ENCODE measurements at regions not wholly inside any gene's neighbourhood (a gene's known extent, or its start where the extent isn't known, plus 50 kb on each side); places are given as distances from the start of the nearest gene placed in this dataset.

- no peak for TF ChIP-seq CTCF (IDR thresholded peaks at IDR 0.05)
- Histone ChIP-seq H3K9me3 (no peaks in the 10 kb centered on the region), H3K4me1 (no peaks in the 10 kb centered on the region), H3K27me3 (ENCODE audit: low read depth) (no peaks in the 10 kb centered on the region), H3K36me3 (no peaks in the 10 kb centered on the region), H3K27ac (peak overlapping the region; percentile 38), H3K4me3 (no peak overlapping the region)
- ATAC-seq (peak in 1 of 2 donors; percentile 47), DNase-seq (no peak)
- intact Hi-C loops (cut with DNase I), result no loop called here
Observed at GRCh38 chr7:115410972-115411686, 489.2 kb downstream of the MDFIC start.

GRCh38 chr7:115410434-115410820 is 488.5 kb downstream of the MDFIC start:
- Histone ChIP-seq H3K36me3 (no peaks in the 10 kb centered on the region), H3K4me1 (no peaks in the 10 kb centered on the region), H3K9me3 (no peaks in the 10 kb centered on the region), H3K27me3 (ENCODE audit: low read depth) (no peaks in the 10 kb centered on the region), H3K4me3 (no peak overlapping the region), H3K27ac (peak overlapping the region; percentile 38)
- DNase-seq (no peak), ATAC-seq (no peak)
- TF ChIP-seq CTCF (IDR thresholded peaks at IDR 0.05), result no peak
- intact Hi-C loops (cut with DNase I), result no loop called here

- no peaks in the 10 kb centered on the region for H3K36me3 ChIP-seq
- peak overlapping the region; percentile 38 for H3K27ac ChIP-seq
- intact Hi-C loops (cut with DNase I), result no loop called here
- no peak for TF ChIP-seq CTCF (IDR thresholded peaks at IDR 0.05)
- H3K4me3 ChIP-seq, result no peak overlapping the region
- H3K27me3 ChIP-seq (ENCODE audit: low read depth), result no peaks in the 10 kb centered on the region
- no peaks in the 10 kb centered on the region for H3K4me1 ChIP-seq
- ATAC-seq, result no peak
- H3K9me3 ChIP-seq, result no peaks in the 10 kb centered on the region
- no peak for DNase-seq
Observed at GRCh38 chr7:115409682-115410433, 488.0 kb downstream of the MDFIC start.

GRCh38 chr7:115406219-115406618 is 484.3 kb downstream of the MDFIC start:
- no peak for TF ChIP-seq CTCF (IDR thresholded peaks at IDR 0.05)
- Histone ChIP-seq H3K36me3 (no peaks in the 10 kb centered on the region), H3K27ac (no peak overlapping the region), H3K4me1 (no peaks in the 10 kb centered on the region), H3K9me3 (no peaks in the 10 kb centered on the region), H3K27me3 (ENCODE audit: low read depth) (no peaks in the 10 kb centered on the region), H3K4me3 (no peak overlapping the region)
- ATAC-seq (no peak), DNase-seq (no peak)
- intact Hi-C loops (cut with DNase I), result no loop called here

- H3K36me3 ChIP-seq, result no peaks in the 10 kb centered on the region
- no peak overlapping the region for H3K27ac ChIP-seq
- ATAC-seq (no peak), DNase-seq (no peak)
- H3K9me3 ChIP-seq, result no peaks in the 10 kb centered on the region
- H3K4me1 ChIP-seq, result no peaks in the 10 kb centered on the region
- intact Hi-C loops (cut with DNase I), result no loop called here
- TF ChIP-seq CTCF (IDR thresholded peaks at IDR 0.05), result no peak
- H3K27me3 ChIP-seq (ENCODE audit: low read depth), result no peaks in the 10 kb centered on the region
- no peak overlapping the region for H3K4me3 ChIP-seq
Observed at GRCh38 chr7:115387137-115387536, 465.2 kb downstream of the MDFIC start.

Data from lower lobe of right lung (tissue), 2 donors.